Vagina (tissue), 2 donors: ENCODE measurements at regions not wholly inside any gene's neighbourhood (a gene's known extent, or its start where the extent isn't known, plus 50 kb on each side); places are given as distances from the start of the nearest gene placed in this dataset.

Source experiments
- DNase-seq, 2 donors: peaks; one replicate each; pipeline ENCODE4 v3.0.0-alpha.2; 2017; ENCODE audit errors: extremely low spot score in 2 of 2
- H3K27ac ChIP-seq: fragments of 200-600 bp; sonication (generic); one replicate; pipeline ENCODE4 v1.5.1; 2019
- H3K27me3 ChIP-seq: fragments of 200-600 bp; sonication (generic); one replicate; pipeline ENCODE4 v1.5.1; 2019
- H3K36me3 ChIP-seq, 2 donors: fragments of 200-600 bp; sonication (generic); one replicate each; pipeline ENCODE4 v1.5.1; 2017 to 2019
- H3K4me1 ChIP-seq: fragments of 200-600 bp; sonication (generic); one replicate; pipeline ENCODE4 v1.5.1; 2019
- H3K4me3 ChIP-seq, 2 donors: fragments of 200-600 bp; sonication (generic); 1 replicate in 1 of 2; 2 replicates in 1 of 2; pipeline ENCODE4 v1.5.1; 2016 to 2019
- H3K9me3 ChIP-seq: fragments of 200-600 bp; sonication (generic); one replicate; pipeline ENCODE4 v1.5.1; 2019
- CTCF ChIP-seq, 3 experiments: fragments of 450-650 bp in 2 of 3; fragments of 200-600 bp in 1 of 3; sonication (generic) in 1 of 3; IDR thresholded peaks; one replicate each; pipeline ENCODE4 v1.5.1; 2017 to 2019; ENCODE audit warnings: antibody characterized with exemption in 3 of 3, mild to moderate bottlenecking in 2 of 3, moderate library complexity in 2 of 3
- POLR2A ChIP-seq, 2 donors: fragments of 450-650 bp; IDR thresholded peaks; one replicate each; pipeline ENCODE4 v1.6.1; 2017; ENCODE audit warnings: antibody characterized with exemption in 2 of 2, mild to moderate bottlenecking in 2 of 2, moderate library complexity in 2 of 2
- POLR2AphosphoS5 ChIP-seq, 2 donors: sonication (generic); formaldehyde crosslinking; IDR thresholded peaks; one replicate each; pipeline ENCODE4 v1.9.0; 2017; ENCODE audit warnings: antibody characterized with exemption in 2 of 2, mild to moderate bottlenecking in 2 of 2, low read depth in 1 of 2; ENCODE audit not compliant: insufficient read depth in 1 of 2
- intact Hi-C: fragments of 100-400 bp; cut with DNase I; formaldehyde crosslinking; loops from one replicate; pipeline ENCODE4 v1.15.1; 2023

DNA sequence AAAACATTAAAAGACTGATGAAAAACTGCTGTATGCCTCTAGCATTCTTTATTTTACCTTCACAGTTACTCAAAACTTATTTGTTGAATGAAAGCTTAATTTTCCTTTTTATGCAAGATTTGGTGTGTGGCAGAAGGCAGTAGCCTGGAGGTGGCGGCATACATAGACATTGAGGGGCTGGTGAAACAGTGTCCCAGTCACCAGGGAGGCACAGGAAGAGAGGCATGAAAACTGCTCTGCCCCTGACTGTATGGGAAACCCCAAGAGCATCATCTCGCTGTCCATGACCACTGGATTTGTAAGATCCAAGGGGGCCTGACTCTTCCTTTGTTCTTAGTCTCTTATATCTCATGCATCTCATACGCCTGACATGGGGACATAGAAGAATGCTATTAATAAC is 493.7 kb upstream of the GOLIM4 start:
- H3K9me3 ChIP-seq, result no peaks in the 10 kb centered on the region
- H3K4me3 ChIP-seq, result no peak overlapping the region
- H3K27me3 ChIP-seq, result no peaks in the 10 kb centered on the region
- no peak for DNase-seq
- TF ChIP-seq CTCF (IDR thresholded peaks at IDR 0.05), result no peak
- no peak for TF ChIP-seq POLR2AphosphoS5 (IDR thresholded peaks at IDR 0.05; ENCODE audit: insufficient read depth in 1 of 2, low read depth in 1 of 2)
- TF ChIP-seq POLR2A (IDR thresholded peaks at IDR 0.05), result no peak
- intact Hi-C loops, result no loop called here
- no peaks in the 10 kb centered on the region for H3K4me1 ChIP-seq
- H3K36me3 ChIP-seq, result no peaks in the 10 kb centered on the region
- no peak overlapping the region for H3K27ac ChIP-seq

- intact Hi-C loops, result no loop called here
- H3K4me1 ChIP-seq, result no peaks in the 10 kb centered on the region
- no peak for DNase-seq
- H3K4me3 ChIP-seq, result no peak overlapping the region
- no peak for TF ChIP-seq POLR2AphosphoS5 (IDR thresholded peaks at IDR 0.05; ENCODE audit: insufficient read depth in 1 of 2, low read depth in 1 of 2)
- TF ChIP-seq POLR2A (IDR thresholded peaks at IDR 0.05), result no peak
- no peak for TF ChIP-seq CTCF (IDR thresholded peaks at IDR 0.05)
- H3K27me3 ChIP-seq, result no peaks in the 10 kb centered on the region
- H3K9me3 ChIP-seq, result no peaks in the 10 kb centered on the region
- H3K36me3 ChIP-seq, result no peaks in the 10 kb centered on the region
- no peak overlapping the region for H3K27ac ChIP-seq
Measured at GRCh38 chr3:168585544-168585943, 489.8 kb upstream of the GOLIM4 start.

- H3K9me3 ChIP-seq, result no peaks in the 10 kb centered on the region
- no peaks in the 10 kb centered on the region for H3K36me3 ChIP-seq
- no peaks in the 10 kb centered on the region for H3K27me3 ChIP-seq
- no peak for TF ChIP-seq CTCF (IDR thresholded peaks at IDR 0.05)
- TF ChIP-seq POLR2AphosphoS5 (IDR thresholded peaks at IDR 0.05; ENCODE audit: insufficient read depth in 1 of 2, low read depth in 1 of 2), result no peak
- no peak for TF ChIP-seq POLR2A (IDR thresholded peaks at IDR 0.05)
- H3K4me3 ChIP-seq, result no peak overlapping the region
- H3K4me1 ChIP-seq, result no peaks in the 10 kb centered on the region
- intact Hi-C loops, result no loop called here
- DNase-seq, result no peak
- H3K27ac ChIP-seq, result no peak overlapping the region
Measured at GRCh38 chr3:168583977-168584376, 488.3 kb upstream of the GOLIM4 start.

DNA sequence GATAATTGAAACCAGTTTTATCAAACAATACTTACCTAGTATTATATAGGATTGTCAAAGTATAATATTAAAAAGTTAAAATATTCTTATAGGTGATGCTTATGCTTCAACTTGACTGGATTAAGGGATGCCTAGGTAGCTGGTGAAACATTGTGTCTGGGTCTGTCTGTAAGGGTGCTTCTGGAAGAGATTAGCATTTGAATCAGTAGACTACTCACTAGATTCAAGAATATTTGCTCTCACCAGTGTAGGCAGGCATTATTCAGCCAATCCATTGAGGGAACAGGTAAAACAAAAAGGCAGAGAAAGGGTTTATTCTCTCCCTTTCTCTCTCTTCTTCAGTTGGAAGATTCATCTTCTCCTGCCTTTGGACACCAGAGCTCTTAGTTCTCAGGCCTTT is 486.8 kb upstream of the GOLIM4 start:
- no peak overlapping the region for H3K4me3 ChIP-seq
- no peaks in the 10 kb centered on the region for H3K27me3 ChIP-seq

DNA sequence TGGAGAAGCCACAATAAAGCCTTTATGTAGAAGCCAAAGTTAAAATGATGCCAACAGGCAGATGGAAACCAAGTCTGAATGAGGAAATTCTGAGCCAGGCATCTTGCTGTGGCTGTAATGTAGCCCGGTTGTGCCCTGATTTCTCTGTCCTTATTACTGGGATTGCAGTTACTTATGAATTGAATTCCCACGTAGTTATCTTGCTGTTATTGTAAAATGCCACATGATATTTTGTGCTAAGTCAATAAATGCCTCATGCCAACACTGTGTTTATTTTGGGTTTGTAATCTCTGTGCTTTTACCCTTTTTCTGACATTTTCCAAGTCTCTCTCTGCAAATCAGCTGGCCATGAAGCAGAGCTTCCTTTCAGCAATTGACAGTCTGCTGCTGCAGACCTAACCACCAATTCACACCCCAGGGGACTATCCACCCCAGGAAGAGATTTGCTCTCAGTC is 486.1 kb upstream of the GOLIM4 start:
- DNase-seq, result no peak
- H3K4me3 ChIP-seq, result no peak overlapping the region
- TF ChIP-seq CTCF (IDR thresholded peaks at IDR 0.05) (no peak), POLR2AphosphoS5 (IDR thresholded peaks at IDR 0.05; ENCODE audit: insufficient read depth in 1 of 2, low read depth in 1 of 2) (no peak), POLR2A (IDR thresholded peaks at IDR 0.05) (no peak)
- no peak overlapping the region for H3K27ac ChIP-seq
- H3K4me1 ChIP-seq, result no peaks in the 10 kb centered on the region
- no peaks in the 10 kb centered on the region for H3K27me3 ChIP-seq
- H3K9me3 ChIP-seq, result no peaks in the 10 kb centered on the region
- no peaks in the 10 kb centered on the region for H3K36me3 ChIP-seq
- intact Hi-C loops, result no loop called here

More for the DNA sequence above, 486.8 kb upstream of the GOLIM4 start:
- TF ChIP-seq POLR2A (IDR thresholded peaks at IDR 0.05), result no peak
- Histone ChIP-seq H3K27ac (no peak overlapping the region), H3K36me3 (no peaks in the 10 kb centered on the region), H3K4me1 (no peaks in the 10 kb centered on the region), H3K9me3 (no peaks in the 10 kb centered on the region)
- intact Hi-C loops, result no loop called here
- DNase-seq, result no peak

- Histone ChIP-seq H3K9me3 (no peaks in the 10 kb centered on the region), H3K36me3 (no peaks in the 10 kb centered on the region), H3K4me3 (no peak overlapping the region), H3K27me3 (no peaks in the 10 kb centered on the region), H3K27ac (no peak overlapping the region), H3K4me1 (no peaks in the 10 kb centered on the region)
- TF ChIP-seq CTCF (IDR thresholded peaks at IDR 0.05) (no peak), POLR2AphosphoS5 (IDR thresholded peaks at IDR 0.05; ENCODE audit: insufficient read depth in 1 of 2, low read depth in 1 of 2) (no peak), POLR2A (IDR thresholded peaks at IDR 0.05) (no peak)
- intact Hi-C loops, result no loop called here
- no peak for DNase-seq
Measured at GRCh38 chr3:168579010-168579409, 483.3 kb upstream of the GOLIM4 start.
